ENCODE measurements at regions not wholly inside any gene's neighbourhood (a gene's known extent, or its start where the extent isn't known, plus 50 kb on each side); places are given as distances from the start of the nearest gene placed in this dataset.
A peak's percentile ranks its signal among the peaks of the same experiment; 100 is the strongest.
"Not testable (repeated sequence)": the region's sequence is repeated elsewhere in the genome, so short reads cannot be mapped to it uniquely, and the experiment has no call there.

- TF ChIP-seq CTCF (IDR thresholded peaks at IDR 0.05; ENCODE audit: borderline replicate concordance, insufficient read depth, low read depth, low read length): peak; percentile 65
- H3K4me3 ChIP-seq (ENCODE audit: low read depth, low read length): no peak overlapping the region
These were observed 169.4 kb downstream of the TBC1D2B start for GRCh38 chr15:77907824-77908751.

GRCh38 chr15:77906062-77906990 lies 171.2 kb downstream of the TBC1D2B start:
- H3K4me3 ChIP-seq (ENCODE audit: low read depth, low read length): not testable (repeated sequence)

- H3K4me3 ChIP-seq (ENCODE audit: low read depth, low read length): no peak overlapping the region
- TF ChIP-seq CTCF (IDR thresholded peaks at IDR 0.05; ENCODE audit: borderline replicate concordance, insufficient read depth, low read depth, low read length): no peak
These were observed 172.1 kb downstream of the TBC1D2B start for GRCh38 chr15:77905301-77905920.

- no peak for TF ChIP-seq CTCF (IDR thresholded peaks at IDR 0.05; ENCODE audit: borderline replicate concordance, insufficient read depth, low read depth, low read length)
- H3K4me3 ChIP-seq (ENCODE audit: low read depth, low read length): no peak overlapping the region
These were observed 172.6 kb downstream of the TBC1D2B start for GRCh38 chr15:77904901-77905300.

- no peak overlapping the region for H3K4me3 ChIP-seq (ENCODE audit: low read depth, low read length)
- TF ChIP-seq CTCF (IDR thresholded peaks at IDR 0.05; ENCODE audit: borderline replicate concordance, insufficient read depth, low read depth, low read length): no peak
These were observed 173.1 kb downstream of the TBC1D2B start for GRCh38 chr15:77904436-77904821.

- H3K4me3 ChIP-seq (ENCODE audit: low read depth, low read length): not testable (repeated sequence)
These were observed 173.6 kb downstream of the TBC1D2B start for GRCh38 chr15:77903761-77904435.

DNA sequence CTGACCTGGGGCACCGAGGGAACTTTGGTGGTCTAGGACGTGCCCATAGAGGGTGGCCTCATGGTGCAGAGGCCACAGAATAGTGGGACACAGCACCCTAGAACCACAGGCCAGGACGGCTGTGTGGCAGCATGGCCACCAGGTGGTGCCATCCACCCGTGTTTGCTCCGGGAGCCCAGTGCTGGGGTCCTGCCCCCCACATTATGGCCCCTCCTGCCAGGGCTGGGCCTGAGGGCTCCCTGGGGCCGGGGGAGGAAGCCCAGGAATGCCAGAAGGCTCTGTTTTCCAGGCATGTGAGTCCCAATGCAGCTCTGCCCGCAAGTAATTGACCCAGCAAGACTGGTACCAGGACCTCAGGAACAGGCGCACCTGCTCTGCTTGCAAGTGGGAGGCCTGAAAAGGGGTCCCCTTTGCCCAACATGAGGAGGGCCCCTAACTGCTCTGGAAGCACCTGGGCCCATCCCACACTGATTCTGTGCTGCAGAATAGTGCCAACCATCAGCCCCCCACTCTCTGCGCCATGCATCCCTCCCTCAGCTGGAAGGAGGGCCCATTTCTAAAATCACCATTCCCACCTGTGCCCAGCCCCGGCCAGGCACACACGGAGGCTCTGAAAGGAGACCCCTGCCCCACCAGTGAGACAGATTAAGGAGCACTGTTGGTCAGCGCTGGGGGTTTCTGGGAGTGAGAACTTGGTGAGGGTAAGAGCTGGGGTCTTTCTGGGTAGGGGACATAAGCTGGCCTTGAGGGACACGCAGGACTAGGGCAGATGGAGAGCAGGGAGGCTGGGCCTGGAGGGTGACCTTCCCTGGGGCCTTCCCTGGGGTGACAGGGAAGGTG lies 174.4 kb downstream of the TBC1D2B start:
- not testable (repeated sequence) for H3K4me3 ChIP-seq (ENCODE audit: low read depth, low read length)
- TF ChIP-seq CTCF (IDR thresholded peaks at IDR 0.05; ENCODE audit: borderline replicate concordance, insufficient read depth, low read depth, low read length): peak; percentile 87
